HG02852 (cell line): ENCODE measurements at regions not wholly inside any gene's neighbourhood (a gene's known extent, or its start where the extent isn't known, plus 50 kb on each side); places are given as distances from the start of the nearest gene placed in this dataset.

Experiments
- ATAC-seq: cut with Tn5 transposase; IDR thresholded peaks from one replicate; pipeline ENCODE4 v1.9.1; 2021; ENCODE audit warnings: mild to moderate bottlenecking, moderate library complexity; ENCODE audit not compliant: unreplicated experiment

GRCh38 chr10:131517781-131518180, 206.3 kb upstream of the TCERG1L start:
- ATAC-seq, result no peak

- no peak for ATAC-seq
Observed at GRCh38 chr10:131519723-131520605, 208.4 kb upstream of the TCERG1L start.

- ATAC-seq, result no peak
Observed at GRCh38 chr10:131531265-131532190, 220.0 kb upstream of the TCERG1L start.

- no peak for ATAC-seq
Observed at GRCh38 chr10:131532291-131532690, 220.8 kb upstream of the TCERG1L start.

- ATAC-seq, result no peak
Observed at GRCh38 chr10:131532745-131533341, 221.3 kb upstream of the TCERG1L start.

- ATAC-seq, result no peak
Observed at GRCh38 chr10:131533846-131534526, 222.5 kb upstream of the TCERG1L start.

GRCh38 chr10:131534836-131535235, 223.3 kb upstream of the TCERG1L start:
- no peak for ATAC-seq

GRCh38 chr10:131536676-131537075, 225.2 kb upstream of the TCERG1L start:
- no peak for ATAC-seq

- no peak for ATAC-seq
Observed at GRCh38 chr10:131537281-131537680, 225.8 kb upstream of the TCERG1L start.

GRCh38 chr10:131544495-131544894, 233.0 kb upstream of the TCERG1L start:
- no peak for ATAC-seq

GRCh38 chr10:131546086-131546810, 234.7 kb upstream of the TCERG1L start:
- no peak for ATAC-seq

- ATAC-seq, result no peak
Observed at GRCh38 chr10:131547129-131547799, 235.7 kb upstream of the TCERG1L start.

- no peak for ATAC-seq
Observed at GRCh38 chr10:131548176-131548575, 236.7 kb upstream of the TCERG1L start.

- ATAC-seq, result no peak
Observed at GRCh38 chr10:131549116-131549515, 237.6 kb upstream of the TCERG1L start.

- no peak for ATAC-seq
Observed at GRCh38 chr10:131553121-131553520, 241.6 kb upstream of the TCERG1L start.

- no peak for ATAC-seq
Observed at GRCh38 chr10:131553581-131553980, 242.1 kb upstream of the TCERG1L start.

GRCh38 chr10:131554821-131555220, 243.3 kb upstream of the TCERG1L start:
- no peak for ATAC-seq

- no peak for ATAC-seq
Observed at GRCh38 chr10:131555406-131555805, 243.9 kb upstream of the TCERG1L start.

- ATAC-seq, result no peak
Observed at GRCh38 chr10:131556061-131556896, 244.8 kb upstream of the TCERG1L start.
